Keratinocyte (primary cell): ENCODE measurements at regions not wholly inside any gene's neighbourhood (a gene's known extent, or its start where the extent isn't known, plus 50 kb on each side); places are given as distances from the start of the nearest gene placed in this dataset.

Source experiments
- DNase-seq: peaks from one replicate; pipeline ENCODE4 v3.0.0-alpha.2; 2011; ENCODE audit warnings: low read depth, missing footprints, low spot score
- FAIRE-seq: peaks from 2 replicates; lab custom pipeline; 2011; peaks lifted over from hg19 to GRCh38; lab: Jason Lieb, UNC
- H2AFZ ChIP-seq: 2 replicates; pipeline ENCODE4 v1.6.0; 2012; ENCODE audit warnings: low read length, control low read depth, inconsistent platforms; ENCODE audit not compliant: control insufficient read depth
- H3K27ac ChIP-seq: 2 replicates; pipeline ENCODE4 v1.5.1; 2011; ENCODE audit warnings: low read length; ENCODE audit not compliant: control insufficient read depth, insufficient read depth
- H3K27me3 ChIP-seq: 3 replicates; pipeline ENCODE4 v1.6.0; 2011; ENCODE audit warnings: low read length; ENCODE audit not compliant: control insufficient read depth, insufficient read depth; ENCODE audit errors: extremely low read depth
- H3K36me3 ChIP-seq, 2 experiments: 2 replicates in 1 of 2; 3 replicates in 1 of 2; pipeline ENCODE4 v1.5.1; 2011; ENCODE audit warnings: low read length in 2 of 2, mild to moderate bottlenecking in 1 of 2; ENCODE audit not compliant: control insufficient read depth in 2 of 2, insufficient read depth in 2 of 2; ENCODE audit errors: extremely low read depth in 1 of 2
- H3K4me1 ChIP-seq: 3 replicates; pipeline ENCODE4 v1.5.1; 2011; ENCODE audit warnings: low read length; ENCODE audit not compliant: control insufficient read depth, insufficient read depth; ENCODE audit errors: extremely low read depth
- H3K4me2 ChIP-seq: 3 replicates; pipeline ENCODE4 v1.6.0; 2011; ENCODE audit warnings: low read depth, low read length; ENCODE audit not compliant: control insufficient read depth, insufficient read depth; ENCODE audit errors: extremely low read depth
- H3K4me3 ChIP-seq, 3 experiments: fragments of 200-600 bp in 1 of 3; sonication (generic) in 1 of 3; 2 replicates in 2 of 3; 3 replicates in 1 of 3; pipeline ENCODE4 v1.5.1; 2011 to 2016; ENCODE audit warnings: low read length in 3 of 3, mild to moderate bottlenecking in 3 of 3, control low read depth in 2 of 3, inconsistent platforms in 1 of 3, low read depth in 1 of 3, mixed read lengths in 1 of 3, mixed run types in 1 of 3, moderate library complexity in 1 of 3; ENCODE audit not compliant: control insufficient read depth in 2 of 3, insufficient read depth in 2 of 3; ENCODE audit errors: extremely low read depth in 1 of 3
- H3K79me2 ChIP-seq: 2 replicates; pipeline ENCODE4 v1.6.0; 2012; ENCODE audit warnings: low read length; ENCODE audit not compliant: control insufficient read depth, insufficient read depth
- H3K9ac ChIP-seq: 3 replicates; pipeline ENCODE4 v1.6.0; 2011; ENCODE audit warnings: low read length; ENCODE audit not compliant: control insufficient read depth, insufficient read depth; ENCODE audit errors: extremely low read depth
- H3K9me1 ChIP-seq: 3 replicates; pipeline ENCODE4 v1.6.0; 2011; ENCODE audit warnings: low read length; ENCODE audit not compliant: control insufficient read depth, insufficient read depth; ENCODE audit errors: extremely low read depth
- H3K9me3 ChIP-seq: 2 replicates; pipeline ENCODE4 v1.5.1; 2012; ENCODE audit warnings: low read depth, low read length; ENCODE audit not compliant: control insufficient read depth
- H4K20me1 ChIP-seq: 3 replicates; pipeline ENCODE4 v1.6.0; 2011; ENCODE audit warnings: low read length; ENCODE audit not compliant: control insufficient read depth, insufficient read depth; ENCODE audit errors: extremely low read depth
- EZH2 ChIP-seq: IDR thresholded peaks from one replicate; pipeline ENCODE4 v1.6.1; 2012; ENCODE audit warnings: inconsistent platforms, mild to moderate bottlenecking, low read length, moderate library complexity
- dilution Hi-C: fragments of 300-500 bp; cut with MboI; formaldehyde crosslinking; loops from one replicate; pipeline ENCODE4 v1.7.0; 2020; ENCODE audit warnings: low sequenced_read_pairs; ENCODE audit not compliant: extremely low pct_ligation_motif_present
- TF ChIP-seq, protein P1 (sequence below), 3 experiments: IDR thresholded peaks in 1 of 3; conservative IDR thresholded peaks in 1 of 3; optimal IDR thresholded peaks in 1 of 3; 2 replicates in 2 of 3; 3 replicates in 1 of 3; pipeline versions ENCODE3 to v1.5.1; 2011; ENCODE audit warnings: low read length in 3 of 3, mild to moderate bottlenecking in 3 of 3, moderate library complexity in 2 of 3, control low read depth in 1 of 3, inconsistent platforms in 1 of 3; ENCODE audit not compliant: insufficient read depth in 2 of 3; ENCODE audit errors: extremely low read depth in 1 of 3

DNA sequence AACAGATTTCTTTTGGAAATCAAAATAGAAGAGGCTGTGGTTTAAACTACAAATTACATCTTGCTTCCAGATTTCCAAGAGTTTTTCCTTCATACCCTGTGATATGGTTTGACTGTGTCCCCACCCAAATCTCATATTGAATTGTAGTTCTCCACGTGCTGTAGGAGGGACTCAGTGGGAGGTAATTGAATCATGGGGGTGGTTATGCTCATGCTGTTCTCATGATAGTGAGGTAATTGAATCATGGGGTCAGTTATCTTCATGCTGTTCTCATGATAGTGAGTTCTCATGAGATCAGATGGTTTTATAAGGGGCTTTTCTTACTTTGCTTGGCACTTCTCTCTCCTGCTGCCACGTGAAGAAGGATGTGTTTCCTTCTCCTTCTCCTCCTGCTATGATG is 687.0 kb upstream of the ZNF608 start:
- DNase-seq: no peak
- Histone ChIP-seq H3K4me1 (no peaks in the 10 kb centered on the region), H3K36me3 (no peaks in the 10 kb centered on the region), H2AFZ (no peak overlapping the region), H4K20me1 (no peaks in the 10 kb centered on the region), H3K27me3 (no peaks in the 10 kb centered on the region), H3K9me3 (no peaks in the 10 kb centered on the region), H3K27ac (no peak overlapping the region), H3K9ac (no peak overlapping the region), H3K79me2 (no peaks in the 10 kb centered on the region), H3K9me1 (no peaks in the 10 kb centered on the region), H3K4me3 (no peak overlapping the region), H3K4me2 (no peak overlapping the region)
- dilution Hi-C loops: no loop called here
- no peak for TF ChIP-seq EZH2
- TF ChIP-seq, protein P1, sequence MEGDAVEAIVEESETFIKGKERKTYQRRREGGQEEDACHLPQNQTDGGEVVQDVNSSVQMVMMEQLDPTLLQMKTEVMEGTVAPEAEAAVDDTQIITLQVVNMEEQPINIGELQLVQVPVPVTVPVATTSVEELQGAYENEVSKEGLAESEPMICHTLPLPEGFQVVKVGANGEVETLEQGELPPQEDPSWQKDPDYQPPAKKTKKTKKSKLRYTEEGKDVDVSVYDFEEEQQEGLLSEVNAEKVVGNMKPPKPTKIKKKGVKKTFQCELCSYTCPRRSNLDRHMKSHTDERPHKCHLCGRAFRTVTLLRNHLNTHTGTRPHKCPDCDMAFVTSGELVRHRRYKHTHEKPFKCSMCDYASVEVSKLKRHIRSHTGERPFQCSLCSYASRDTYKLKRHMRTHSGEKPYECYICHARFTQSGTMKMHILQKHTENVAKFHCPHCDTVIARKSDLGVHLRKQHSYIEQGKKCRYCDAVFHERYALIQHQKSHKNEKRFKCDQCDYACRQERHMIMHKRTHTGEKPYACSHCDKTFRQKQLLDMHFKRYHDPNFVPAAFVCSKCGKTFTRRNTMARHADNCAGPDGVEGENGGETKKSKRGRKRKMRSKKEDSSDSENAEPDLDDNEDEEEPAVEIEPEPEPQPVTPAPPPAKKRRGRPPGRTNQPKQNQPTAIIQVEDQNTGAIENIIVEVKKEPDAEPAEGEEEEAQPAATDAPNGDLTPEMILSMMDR (optimal IDR thresholded peaks at IDR 0.05 in 1 of 3, IDR thresholded peaks at IDR 0.05 in 1 of 3, conservative IDR thresholded peaks at IDR 0.05 in 1 of 3; ENCODE audit: extremely low read depth in 1 of 3, insufficient read depth in 2 of 3, low read length in 3 of 3): no peak
- no peak for FAIRE-seq

DNA sequence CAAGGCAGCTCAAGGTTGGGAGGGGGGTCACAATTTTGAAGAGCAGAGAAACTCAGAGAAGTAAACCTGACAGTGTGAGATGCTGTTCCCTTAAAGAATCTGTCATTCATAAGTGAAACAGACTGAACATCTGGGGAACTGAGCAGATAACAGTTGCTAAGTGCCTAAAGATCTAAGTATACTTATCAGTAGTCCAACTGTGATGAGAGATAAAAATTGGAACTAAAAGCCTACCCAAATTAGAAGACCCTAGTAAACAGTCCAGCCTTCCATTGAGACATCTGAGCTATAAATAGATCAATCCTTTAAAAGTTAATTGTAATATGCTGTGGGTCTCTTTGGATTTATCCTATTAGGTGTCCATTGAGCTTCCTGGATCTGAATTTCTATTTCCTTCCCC is 692.8 kb upstream of the ZNF608 start:
- dilution Hi-C loops: no loop called here
- H3K9me1 ChIP-seq: no peaks in the 10 kb centered on the region
- no peaks in the 10 kb centered on the region for H3K36me3 ChIP-seq
- no peak overlapping the region for H3K27ac ChIP-seq
- H4K20me1 ChIP-seq: no peaks in the 10 kb centered on the region
- H3K4me2 ChIP-seq: no peak overlapping the region
- DNase-seq (no peak), FAIRE-seq (no peak)
- H3K27me3 ChIP-seq: no peaks in the 10 kb centered on the region
- H3K4me1 ChIP-seq: no peaks in the 10 kb centered on the region
- no peak for TF ChIP-seq EZH2
- TF ChIP-seq, protein P1 (optimal IDR thresholded peaks at IDR 0.05 in 1 of 3, IDR thresholded peaks at IDR 0.05 in 1 of 3, conservative IDR thresholded peaks at IDR 0.05 in 1 of 3; ENCODE audit: extremely low read depth in 1 of 3, insufficient read depth in 2 of 3, low read length in 3 of 3): no peak
- no peaks in the 10 kb centered on the region for H3K9me3 ChIP-seq
- H2AFZ ChIP-seq: no peak overlapping the region
- H3K79me2 ChIP-seq: no peaks in the 10 kb centered on the region
- H3K9ac ChIP-seq: no peak overlapping the region
- no peak overlapping the region for H3K4me3 ChIP-seq
